K562 (cell line): ENCODE measurements at regions not wholly inside any gene's neighbourhood (a gene's known extent, or its start where the extent isn't known, plus 50 kb on each side); places are given as distances from the start of the nearest gene placed in this dataset.

Experiments
- ATAC-seq: fragments of 200-7000 bp; cut with Tn5 transposase; 3 replicates; pipeline ENCODE4 v1.9.1; 2020; ENCODE audit warnings: moderate library complexity
- BruUV-seq: library from RNA; stranded (reverse); fragments of 400-500 nt; replicated peaks from 2 replicates; lab custom pipeline; 2021; lab: Mats Ljungman, UMichigan
- CTCF ChIA-PET: fragments of 300-600 bp; formaldehyde crosslinking; extraction: SDS; loops from one replicate; lab custom pipeline; 2021; ENCODE audit warnings: low intra/inter-chr PET ratio; lab: Yijun Ruan, JAX
- POLR2A ChIA-PET: fragments of 300-600, 350-650 bp; sonication (Branson Sonifier 250); formaldehyde crosslinking; extraction: SDS; loops from one replicate; lab custom pipeline; 2021; ENCODE audit warnings: antibody characterized with exemption, inconsistent platforms; lab: Yijun Ruan, JAX
- DNase-seq, 4 experiments: peaks; one replicate each; pipeline versions ENCODE4 v3.0.0 to v3.0.0-alpha.2; 2011 to 2018; ENCODE audit warnings: low spot score in 3 of 4, mixed read lengths in 3 of 4; ENCODE audit errors: extremely low read depth in 1 of 4
- FAIRE-seq: peaks from 2 replicates; lab custom pipeline; 2011; peaks lifted over from hg19 to GRCh38; lab: Jason Lieb, UNC
- H2AFZ ChIP-seq: 2 replicates; pipeline ENCODE4 v1.6.0; 2011; ENCODE audit warnings: low read depth, low read length, control low read depth, inconsistent platforms
- H3K27ac ChIP-seq: fragments of 200-600 bp; 3 replicates; pipeline ENCODE4 v1.8.0; 2011; ENCODE audit warnings: low read depth, mild to moderate bottlenecking, control low read depth, inconsistent platforms, low read length, moderate library complexity, mixed read lengths; ENCODE audit errors: extremely low read depth
- H3K27me3 ChIP-seq, 2 experiments: fragments of 300-600 bp in 1 of 2; 2 replicates in 1 of 2; 3 replicates in 1 of 2; pipeline versions ENCODE4 v1.6.0 to v1.8.0; 2011; ENCODE audit warnings: inconsistent platforms in 2 of 2, low read length in 2 of 2, mild to moderate bottlenecking in 1 of 2, mixed read lengths in 1 of 2, moderate library complexity in 1 of 2; ENCODE audit not compliant: control insufficient read depth in 2 of 2, insufficient read depth in 2 of 2
- H3K36me3 ChIP-seq: fragments of 300-600 bp; 3 replicates; pipeline ENCODE4 v1.8.0; 2011; ENCODE audit warnings: mild to moderate bottlenecking, low read length, inconsistent platforms; ENCODE audit not compliant: control insufficient read depth, insufficient read depth
- H3K4me1 ChIP-seq, 2 experiments: fragments of 200-600 bp in 1 of 2; replicated peaks in 1 of 2; 2 replicates in 1 of 2; 3 replicates in 1 of 2; pipeline versions ENCODE4 v1.5.1 to v1.8.0; 2011; ENCODE audit warnings: inconsistent platforms in 2 of 2, low read length in 2 of 2, mild to moderate bottlenecking in 1 of 2, mixed read lengths in 1 of 2, moderate library complexity in 1 of 2; ENCODE audit not compliant: control insufficient read depth in 2 of 2, insufficient read depth in 2 of 2
- H3K4me2 ChIP-seq: 2 replicates; pipeline ENCODE4 v1.6.1; 2011; ENCODE audit warnings: low read length, control low read depth, inconsistent platforms, mixed read lengths; ENCODE audit not compliant: insufficient read depth
- H3K4me3 ChIP-seq: fragments of 200-600 bp; sonication (generic), shearing (Covaris generic); 2 replicates; pipeline ENCODE4 v1.5.1; 2016; ENCODE audit warnings: control low read depth, inconsistent platforms
- H3K79me2 ChIP-seq: fragments of 200-600 bp; 3 replicates; pipeline ENCODE4 v1.8.0; 2011; ENCODE audit warnings: low read length, inconsistent platforms; ENCODE audit not compliant: control insufficient read depth, insufficient read depth
- H3K9ac ChIP-seq, 2 experiments: 2 replicates each; pipeline versions ENCODE4 v1.6.0 to v1.6.1; 2011; ENCODE audit warnings: low read depth in 2 of 2, low read length in 2 of 2, control low read depth in 1 of 2, inconsistent platforms in 1 of 2, mild to moderate bottlenecking in 1 of 2, mixed read lengths in 1 of 2; ENCODE audit not compliant: insufficient read depth in 1 of 2
- H3K9me1 ChIP-seq: one replicate; pipeline ENCODE4 v1.6.0; 2011; ENCODE audit warnings: inconsistent platforms, mild to moderate bottlenecking, low read length, moderate library complexity; ENCODE audit not compliant: control insufficient read depth, insufficient read depth
- H3K9me3 ChIP-seq: replicated peaks from 2 replicates; pipeline ENCODE4 v1.5.1; 2011; ENCODE audit warnings: low read depth, low read length, inconsistent platforms; ENCODE audit not compliant: control insufficient read depth, insufficient read depth
- H4K20me1 ChIP-seq: replicated peaks from 2 replicates; pipeline ENCODE4 v1.6.1; 2011; ENCODE audit warnings: low read length, inconsistent platforms, mixed read lengths; ENCODE audit not compliant: control insufficient read depth, insufficient read depth
- ATF7 ChIP-seq: fragments of 450-650 bp; IDR thresholded peaks from 2 replicates; pipeline ENCODE4 v1.7.1; 2014; ENCODE audit warnings: mild to moderate bottlenecking, moderate library complexity
- BACH1 ChIP-seq: fragments of 200-800 bp; sonication (Bioruptor generic); IDR thresholded peaks from 2 replicates; pipeline ENCODE4 v1.6.1; 2016; ENCODE audit warnings: missing genetic modification characterization, missing compliant biosample characterization
- CBX3 ChIP-seq, 2 experiments: IDR thresholded peaks; 1 replicate in 1 of 2; 2 replicates in 1 of 2; pipeline ENCODE4 v1.6.1; 2012; ENCODE audit warnings: inconsistent platforms in 2 of 2, low read length in 2 of 2, borderline replicate concordance in 1 of 2, control low read depth in 1 of 2
- CREB1 ChIP-seq, 2 experiments: sonication (generic) in 1 of 2; formaldehyde crosslinking in 1 of 2; IDR thresholded peaks; 2 replicates each; pipeline versions ENCODE4 v1.6.1 to v1.8.0; 2012 to 2022; ENCODE audit warnings: inconsistent platforms in 1 of 2, mild to moderate bottlenecking in 1 of 2, missing genetic modification reagents in 1 of 2, moderate library complexity in 1 of 2
- FOXJ3 ChIP-seq: sonication (generic); formaldehyde crosslinking; IDR thresholded peaks from 2 replicates; pipeline ENCODE4 v1.4.0; 2020; ENCODE audit warnings: mild to moderate bottlenecking, missing genetic modification reagents
- MTF1 ChIP-seq: fragments of 250-450 bp; sonication (Bioruptor Pico); IDR thresholded peaks from 2 replicates; pipeline ENCODE4 v1.9.0; 2021; ENCODE audit warnings: moderate library complexity, mild to moderate bottlenecking, inconsistent platforms, borderline replicate concordance
- NCOA2 ChIP-seq, 2 experiments: fragments of 450-650 bp; IDR thresholded peaks; 2 replicates each; pipeline ENCODE4 v1.6.1; 2018; ENCODE audit warnings: mild to moderate bottlenecking in 2 of 2, moderate library complexity in 1 of 2; ENCODE audit not compliant: partially characterized antibody in 2 of 2
- NFATC3 ChIP-seq: fragments of 450-650 bp; IDR thresholded peaks from 2 replicates; pipeline ENCODE4 v1.6.1; 2017; ENCODE audit warnings: mild to moderate bottlenecking
- NR2C2 ChIP-seq, 2 experiments: fragments of 200-800 bp in 1 of 2; sonication (Bioruptor generic) in 1 of 2; sonication (generic) in 1 of 2; formaldehyde crosslinking in 1 of 2; IDR thresholded peaks; 2 replicates each; pipeline versions ENCODE4 v1.6.1 to v1.8.0; 2016 to 2022; ENCODE audit warnings: mild to moderate bottlenecking in 1 of 2, missing compliant biosample characterization in 1 of 2, missing genetic modification characterization in 1 of 2, missing genetic modification reagents in 1 of 2
- SOX6 ChIP-seq: fragments of 450-650 bp; IDR thresholded peaks from 2 replicates; pipeline ENCODE4 v1.6.1; 2014; ENCODE audit warnings: mild to moderate bottlenecking
- ZBTB8A ChIP-seq: fragments of 450-650 bp; IDR thresholded peaks from 2 replicates; pipeline ENCODE4 v1.6.1; 2018; ENCODE audit warnings: mild to moderate bottlenecking, moderate library complexity; ENCODE audit not compliant: partially characterized antibody
- ZC3H11A ChIP-seq: IDR thresholded peaks from 2 replicates; pipeline ENCODE4 v1.6.1; 2012; ENCODE audit warnings: low read depth, low read length, improper control_type of control experiment
- ZNF324 ChIP-seq: fragments of 250-450 bp; sonication (Bioruptor Pico); IDR thresholded peaks from 2 replicates; pipeline ENCODE4 v1.4.0; 2020; ENCODE audit warnings: mild to moderate bottlenecking
- ZNF408 ChIP-seq: fragments of 250-450 bp; sonication (Bioruptor Pico); IDR thresholded peaks from 2 replicates; pipeline ENCODE4 v1.4.0; 2020; ENCODE audit warnings: low read depth, mild to moderate bottlenecking, moderate library complexity
- WGBS: fragments of 100-300 bp; shearing (Covaris generic); methylation state at CpG from one replicate; pipeline ENCODE4 v1.1.6; 2016; ENCODE audit warnings: low coverage, mixed read lengths; ENCODE audit not compliant: insufficient coverage; ENCODE audit errors: missing lambda C conversion rate; 5-methylcytosine and 5-hydroxymethylcytosine counted together
- in situ Hi-C: fragments of 300-500 bp; cut with MboI; formaldehyde crosslinking; loops from 4 replicates; pipeline ENCODE4 v1.15.0; 2018; ENCODE audit warnings: inconsistent platforms, mixed read lengths
- intact Hi-C: fragments of 100-400 bp; cut with micrococcal nuclease; formaldehyde crosslinking; loops from 2 replicates; pipeline ENCODE4 v1.14.2; 2022
- TF ChIP-seq, protein P1 (sequence below): sonication (generic); formaldehyde crosslinking; IDR thresholded peaks from 2 replicates; pipeline ENCODE4 v1.8.1; 2022; ENCODE audit warnings: missing genetic modification reagents

DNA sequence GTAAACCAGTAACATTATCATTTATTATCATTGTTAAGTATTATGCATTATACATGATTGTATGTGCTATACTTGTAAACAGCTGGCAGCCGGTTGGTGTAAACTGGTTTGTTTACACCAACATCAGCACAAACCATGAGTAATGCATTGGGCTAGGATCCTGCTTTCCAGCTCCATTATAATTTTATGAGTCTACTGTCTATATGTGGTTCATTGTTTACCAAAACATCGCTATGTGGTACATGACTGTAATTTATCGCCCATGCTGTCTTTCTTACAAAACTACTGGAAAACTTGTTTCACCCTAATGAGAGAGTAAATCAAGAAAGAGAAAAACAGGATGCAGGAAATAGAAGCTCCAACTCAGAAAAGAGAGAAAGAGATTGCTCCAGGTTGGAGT lies 224.8 kb upstream of the CBLB start:
- POLR2A ChIA-PET = no interaction called here
- Histone ChIP-seq H3K4me2 (no peak overlapping the region), H3K9ac (no peak overlapping the region), H3K27me3 (no peaks in the 10 kb centered on the region), H3K36me3 (no peaks in the 10 kb centered on the region), H3K9me1 (no peaks in the 10 kb centered on the region), H3K27ac (no peak overlapping the region), H3K4me1 (no peaks in the 10 kb centered on the region), H2AFZ (no peak overlapping the region), H3K4me3 (no peak overlapping the region), H3K79me2 (no peaks in the 10 kb centered on the region), H4K20me1 (no peaks in the 10 kb centered on the region), H3K9me3 (no peaks in the 10 kb centered on the region)
- no TSS peak for BruUV-seq
- DNase-seq = no peak
- CTCF ChIA-PET = no interaction called here
- no peak for FAIRE-seq
- in situ Hi-C loops = no loop called here
- ATAC-seq = no peak
- intact Hi-C loops = no loop called here
- TF ChIP-seq, protein P1, sequence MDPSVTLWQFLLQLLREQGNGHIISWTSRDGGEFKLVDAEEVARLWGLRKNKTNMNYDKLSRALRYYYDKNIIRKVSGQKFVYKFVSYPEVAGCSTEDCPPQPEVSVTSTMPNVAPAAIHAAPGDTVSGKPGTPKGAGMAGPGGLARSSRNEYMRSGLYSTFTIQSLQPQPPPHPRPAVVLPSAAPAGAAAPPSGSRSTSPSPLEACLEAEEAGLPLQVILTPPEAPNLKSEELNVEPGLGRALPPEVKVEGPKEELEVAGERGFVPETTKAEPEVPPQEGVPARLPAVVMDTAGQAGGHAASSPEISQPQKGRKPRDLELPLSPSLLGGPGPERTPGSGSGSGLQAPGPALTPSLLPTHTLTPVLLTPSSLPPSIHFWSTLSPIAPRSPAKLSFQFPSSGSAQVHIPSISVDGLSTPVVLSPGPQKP (CRISPR knock-in tag) = no peak
- TF ChIP-seq ZNF408 (CRISPR knock-in tag) = no peak
- TF ChIP-seq NCOA2 (IDR thresholded peaks at IDR 0.05; ENCODE audit: partially characterized antibody in 2 of 2) = no peak
- TF ChIP-seq BACH1 (tag) = no peak
- no peak for TF ChIP-seq ZC3H11A
- TF ChIP-seq FOXJ3 (CRISPR knock-in tag) = no peak
- no peak for TF ChIP-seq ATF7
- no peak for TF ChIP-seq ZBTB8A
- TF ChIP-seq SOX6 = no peak
- TF ChIP-seq CREB1 (IDR thresholded peaks at IDR 0.05) = no peak
- no peak for TF ChIP-seq CREB1 (CRISPR knock-in tag; IDR thresholded peaks at IDR 0.05)
- TF ChIP-seq CBX3 (IDR thresholded peaks at IDR 0.05; ENCODE audit: borderline replicate concordance in 1 of 2, low read length in 2 of 2) = no peak
- no peak for TF ChIP-seq MTF1
- no peak for TF ChIP-seq ZNF324 (CRISPR knock-in tag)
- no peak for TF ChIP-seq NR2C2 (CRISPR knock-in tag; IDR thresholded peaks at IDR 0.05)
- no peak for TF ChIP-seq NR2C2 (tag; IDR thresholded peaks at IDR 0.05)
- TF ChIP-seq NFATC3 = no peak
- WGBS = 72% methylated on average over 3 of the region's 3 CpGs
